ENCODE measurements at regions not wholly inside any gene's neighbourhood (a gene's known extent, or its start where the extent isn't known, plus 50 kb on each side); places are given as distances from the start of the nearest gene placed in this dataset.

DNA sequence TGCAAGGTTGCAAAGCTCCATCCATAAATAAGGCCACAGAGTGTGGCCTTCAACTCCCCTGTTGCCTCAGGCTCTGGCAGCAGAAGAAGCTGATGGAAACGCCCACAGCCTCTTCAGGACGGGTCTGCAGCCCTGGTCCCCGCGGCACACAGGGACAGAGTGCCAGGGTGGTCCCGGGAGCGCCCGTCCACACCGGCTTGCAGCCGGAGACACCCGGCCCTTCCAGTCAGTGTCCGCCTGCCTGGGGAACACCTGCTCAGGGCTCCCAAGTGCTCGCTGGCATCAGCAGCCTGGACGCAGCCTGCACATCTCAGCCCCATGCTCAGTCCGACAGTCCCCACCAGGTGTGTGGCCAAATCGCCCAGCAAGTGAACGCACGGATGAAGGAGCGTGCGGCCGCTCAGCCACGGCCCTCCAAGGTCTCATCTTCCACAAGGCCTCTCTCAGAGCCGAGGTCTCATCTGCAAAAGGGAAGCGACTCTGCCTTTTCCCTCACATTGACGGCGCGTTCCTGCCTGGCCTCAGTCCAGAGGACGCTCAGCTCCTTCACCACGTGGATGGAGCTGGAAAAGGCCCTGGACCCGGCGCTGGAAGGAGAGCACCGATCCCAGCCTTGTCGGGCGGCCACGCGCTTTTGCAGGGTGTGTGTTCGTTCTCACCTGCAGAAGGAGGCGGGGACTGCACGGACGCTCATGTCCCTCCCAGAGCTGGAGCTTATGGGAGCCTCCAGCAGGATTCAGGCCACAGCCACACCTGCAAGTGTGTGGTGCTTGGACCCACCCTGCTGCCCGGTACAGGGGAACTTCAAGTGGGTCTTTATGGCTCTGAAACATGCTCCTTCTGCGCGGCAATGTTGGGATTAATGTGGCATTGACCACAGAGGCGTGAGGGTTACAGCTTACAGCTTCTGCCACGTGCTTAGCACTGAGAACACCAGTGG, 180.4 kb downstream of the DLL1 start:
- no peak for DNase-seq

DNA sequence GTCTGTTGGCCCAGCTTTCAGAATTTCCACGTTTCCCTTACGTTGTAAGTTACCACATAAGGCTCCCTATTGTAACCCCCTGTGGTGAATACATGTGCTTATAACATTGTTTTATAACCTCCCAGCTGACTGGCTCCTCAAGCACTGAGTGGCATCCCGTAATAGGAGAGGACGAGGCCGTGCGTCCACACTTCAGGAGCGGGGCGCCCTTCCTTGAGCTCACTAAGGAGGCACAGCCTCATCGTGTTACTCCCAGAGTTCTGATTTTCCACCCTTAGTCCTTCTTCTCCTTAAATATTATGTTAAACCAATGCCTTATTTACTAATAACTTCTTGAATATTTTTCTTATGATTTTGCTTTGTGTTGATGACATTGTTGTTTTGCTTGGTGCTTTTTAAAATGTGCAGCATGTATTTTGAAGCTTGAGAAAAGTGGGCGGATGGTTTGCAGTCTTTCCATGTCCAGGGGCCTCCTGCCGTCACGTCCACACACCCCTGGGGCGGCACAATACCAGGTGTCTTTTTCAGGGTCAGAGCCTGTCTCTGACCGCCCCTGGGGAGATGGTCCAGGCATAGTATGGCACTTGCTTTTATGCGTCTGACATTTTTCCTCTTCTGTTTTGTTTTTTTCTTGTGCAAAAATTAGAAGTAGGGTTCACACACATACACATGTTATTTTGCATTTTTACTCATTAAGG, 181.8 kb downstream of the DLL1 start:
- no peak for DNase-seq

DNA sequence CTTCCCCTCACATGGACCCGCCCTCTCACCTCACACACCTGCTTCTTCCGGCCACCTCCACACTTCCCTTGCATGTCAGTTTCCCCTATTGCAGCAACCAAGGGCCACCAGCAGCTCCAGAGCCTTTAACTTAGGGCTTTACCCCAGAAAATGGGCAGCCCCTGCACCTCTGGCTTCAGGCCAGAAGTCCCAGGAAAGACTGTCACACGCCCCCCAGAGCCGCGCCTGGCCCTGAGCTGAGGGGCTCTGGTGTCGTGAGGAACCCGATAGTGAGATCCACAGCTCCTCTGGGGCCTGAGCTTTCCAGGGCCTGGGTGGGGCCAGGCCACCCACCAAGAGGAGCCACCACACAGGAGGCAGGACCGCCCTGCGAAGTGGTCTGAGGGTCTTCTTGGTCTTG, 182.4 kb downstream of the DLL1 start:
- DNase-seq: no peak

DNA sequence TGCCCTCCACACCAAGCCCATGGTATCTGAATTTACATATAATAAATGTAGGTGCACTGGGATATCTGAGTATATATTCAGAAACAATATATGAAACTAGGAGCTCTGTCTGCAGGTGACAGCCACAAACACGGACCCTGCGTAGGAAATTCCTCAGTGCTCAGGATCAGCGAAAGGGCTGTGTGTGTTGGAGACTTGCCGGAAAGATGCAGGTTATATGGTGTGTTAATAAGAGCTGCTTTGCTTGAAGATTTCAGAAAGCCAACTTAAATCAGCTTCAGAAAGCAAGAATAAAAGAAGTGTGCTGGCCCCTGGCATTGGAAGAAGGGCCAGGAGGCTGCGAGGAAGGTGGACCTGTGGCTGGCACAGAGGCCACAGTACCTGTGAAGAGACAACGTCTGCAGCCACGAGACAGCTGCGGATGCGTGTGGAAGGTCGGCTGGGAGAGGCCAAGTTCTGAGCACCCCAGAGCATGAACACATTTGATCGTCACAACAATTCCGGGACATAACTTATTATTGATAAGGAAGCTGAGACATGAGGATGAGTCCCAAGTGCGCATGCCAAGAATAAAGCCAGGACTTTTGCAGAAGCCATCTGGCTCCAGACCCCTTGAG, 183.2 kb downstream of the DLL1 start:
- DNase-seq: no peak

DNA sequence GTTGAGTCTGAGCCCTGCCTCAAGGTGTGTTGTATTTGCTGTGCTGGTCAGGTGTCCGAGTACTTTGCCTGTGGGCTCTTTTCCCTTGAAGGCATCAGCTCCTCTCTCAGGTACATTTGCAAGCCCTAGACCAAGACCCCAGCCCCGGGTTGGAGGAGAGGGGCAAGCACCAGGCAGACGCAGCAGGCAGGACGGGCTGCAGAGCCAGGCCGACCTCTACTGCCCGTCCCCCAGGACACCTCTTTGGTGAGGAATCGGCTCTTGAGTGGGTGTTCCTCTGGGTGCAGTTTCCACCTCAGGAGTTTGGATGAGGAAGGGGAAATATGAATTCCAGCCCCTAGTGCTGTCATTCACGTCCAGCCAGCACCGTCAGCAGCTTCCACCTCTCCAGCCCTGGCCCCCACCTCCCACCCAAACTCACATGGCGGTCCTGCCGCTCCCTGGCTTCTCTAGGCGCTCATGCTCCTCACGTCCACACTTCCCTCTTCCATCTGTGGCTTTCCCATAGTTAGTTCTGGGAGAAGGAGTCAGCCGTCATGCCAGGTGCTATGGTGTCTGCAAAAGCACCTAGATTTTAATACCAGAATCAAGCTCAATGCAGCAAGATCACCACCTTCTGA, 183.9 kb downstream of the DLL1 start:
- no peak for DNase-seq

DNA sequence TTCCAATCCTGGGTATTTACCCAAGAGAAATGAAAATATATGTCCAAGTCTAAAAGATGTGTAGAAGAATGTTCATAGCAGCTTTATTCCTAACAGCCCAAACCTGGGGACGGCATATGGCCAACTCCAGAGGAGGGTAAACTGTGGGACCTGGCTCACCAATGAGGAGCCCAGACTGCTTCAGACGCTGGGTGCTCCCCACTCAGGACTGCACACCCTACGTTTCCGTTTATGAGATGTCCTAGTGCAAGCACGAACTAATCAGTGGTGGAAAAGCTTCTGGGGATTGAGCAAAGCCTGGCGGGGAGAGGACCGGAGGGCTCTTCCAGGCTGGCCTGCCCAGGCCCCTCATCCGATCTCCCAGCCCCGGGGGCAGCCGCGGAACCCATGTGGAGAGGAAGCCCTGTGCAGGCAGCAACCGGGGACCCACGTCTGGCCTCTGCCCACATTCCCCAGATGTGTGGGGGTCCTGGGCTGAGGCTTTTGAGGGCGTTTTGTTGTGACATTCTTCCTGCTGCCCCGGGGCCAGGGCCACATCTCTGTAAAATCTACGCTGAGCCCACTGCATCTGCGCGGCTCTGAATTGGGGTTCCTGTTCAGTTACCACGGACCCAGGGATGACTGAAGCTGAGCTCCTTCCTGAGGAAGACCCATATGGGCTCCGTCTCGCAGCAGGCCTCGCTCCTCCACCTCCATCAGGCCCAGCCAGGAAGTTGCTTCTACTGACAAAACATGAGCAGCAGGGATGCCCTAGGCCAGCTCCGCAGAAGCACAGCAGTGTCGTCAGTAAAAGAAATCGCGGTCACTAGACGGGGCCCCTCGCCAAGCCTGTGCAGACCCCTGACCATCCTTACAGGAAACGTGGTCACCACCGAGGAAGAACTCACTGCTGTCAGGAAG, 188.0 kb downstream of the DLL1 start:
- DNase-seq: no peak

DNA sequence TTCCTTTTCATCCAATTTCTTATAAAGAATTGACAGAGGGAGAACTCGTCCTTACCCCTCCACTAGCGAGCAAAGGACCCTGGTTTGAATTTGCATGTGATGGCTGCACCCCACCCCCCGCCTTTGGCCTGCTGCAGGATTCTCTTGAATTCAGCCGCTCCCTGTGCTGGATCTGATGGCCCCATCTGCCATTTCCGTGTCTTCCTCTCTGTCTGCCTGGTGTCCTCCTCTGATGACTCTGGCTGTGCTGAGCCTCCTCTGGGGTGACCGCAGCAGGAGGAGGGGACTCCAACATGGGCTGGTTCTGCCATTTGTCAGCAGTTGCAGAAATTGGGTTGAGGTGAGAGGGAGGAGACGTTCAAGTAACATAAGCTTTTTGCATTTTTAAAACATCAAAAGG, 188.8 kb downstream of the DLL1 start:
- no peak for DNase-seq

DNA sequence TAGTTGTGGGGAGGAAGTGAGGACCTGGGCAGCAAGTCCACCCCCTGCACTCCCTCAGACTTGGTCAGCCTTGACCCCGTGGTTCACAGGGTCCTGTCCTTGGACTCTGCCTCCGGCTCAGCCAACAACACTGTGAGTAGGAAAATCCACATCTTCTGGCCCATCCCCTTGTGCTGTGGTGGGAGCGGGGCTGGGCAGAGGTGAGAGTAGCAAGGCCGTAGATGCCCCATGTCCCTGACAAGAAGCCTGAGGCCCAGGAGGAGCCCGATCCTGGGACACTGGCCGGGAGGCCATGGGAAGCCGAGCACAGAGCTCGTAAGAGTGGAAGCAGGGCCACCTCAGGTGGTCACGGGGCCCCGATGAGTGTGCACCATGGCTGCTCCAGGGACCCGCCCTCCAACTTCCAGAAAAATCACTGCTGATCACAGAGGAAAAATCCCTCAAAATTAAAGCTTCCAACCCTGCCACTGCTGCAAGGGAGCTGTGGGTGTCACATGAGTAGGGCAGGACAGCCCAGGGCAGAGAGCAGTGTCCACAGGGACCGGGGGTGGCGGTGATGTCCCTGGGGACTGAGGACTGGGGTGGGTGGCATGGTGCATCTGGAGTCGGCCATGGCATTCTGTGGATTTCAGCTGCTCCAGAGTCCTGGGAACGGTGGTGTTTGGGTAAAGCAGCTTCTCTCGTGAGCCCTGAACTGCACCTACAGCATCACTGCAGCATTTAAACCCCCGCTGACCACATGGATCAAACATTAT, 189.4 kb downstream of the DLL1 start:
- DNase-seq: no peak

DNA sequence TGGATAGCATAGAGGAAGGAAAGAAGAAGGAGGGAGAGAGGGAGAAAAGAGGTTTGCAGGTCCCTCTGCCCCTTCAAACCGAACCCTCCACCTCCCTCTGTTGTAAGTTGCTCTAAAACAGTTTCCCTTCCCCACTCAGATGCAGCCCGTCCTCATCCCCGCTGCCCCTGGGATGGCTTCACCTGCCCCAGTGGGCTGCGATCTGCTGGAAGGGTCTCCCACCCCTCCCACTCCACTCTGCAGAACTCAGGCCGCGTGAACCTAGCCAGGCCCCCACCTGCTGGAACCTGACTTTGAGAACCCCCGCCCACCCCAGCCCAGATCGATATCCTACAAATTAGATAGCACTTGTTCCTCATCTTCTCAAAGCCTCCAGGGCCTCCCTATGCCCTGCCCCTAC, 190.8 kb downstream of the DLL1 start:
- DNase-seq: no peak

DNA sequence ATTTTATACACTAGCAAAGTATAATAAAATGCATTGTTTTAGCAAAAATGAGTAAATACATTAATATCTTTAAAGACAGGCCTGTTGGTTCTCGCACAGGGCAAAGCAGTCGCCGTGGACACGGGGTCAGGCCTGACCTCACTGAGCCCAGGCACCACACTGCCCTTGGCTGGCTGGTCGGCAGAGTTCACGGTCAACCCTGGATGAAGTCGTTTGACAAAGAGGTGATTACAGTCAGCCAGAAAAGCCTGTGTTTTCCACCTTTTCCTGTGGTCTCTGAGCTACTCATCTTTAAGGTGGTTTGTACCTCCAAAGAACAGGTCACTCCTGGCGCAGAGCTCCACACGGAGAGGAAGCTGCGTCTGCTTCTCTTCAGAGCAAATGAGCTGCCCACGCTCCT, 191.5 kb downstream of the DLL1 start:
- DNase-seq: no peak

DNA sequence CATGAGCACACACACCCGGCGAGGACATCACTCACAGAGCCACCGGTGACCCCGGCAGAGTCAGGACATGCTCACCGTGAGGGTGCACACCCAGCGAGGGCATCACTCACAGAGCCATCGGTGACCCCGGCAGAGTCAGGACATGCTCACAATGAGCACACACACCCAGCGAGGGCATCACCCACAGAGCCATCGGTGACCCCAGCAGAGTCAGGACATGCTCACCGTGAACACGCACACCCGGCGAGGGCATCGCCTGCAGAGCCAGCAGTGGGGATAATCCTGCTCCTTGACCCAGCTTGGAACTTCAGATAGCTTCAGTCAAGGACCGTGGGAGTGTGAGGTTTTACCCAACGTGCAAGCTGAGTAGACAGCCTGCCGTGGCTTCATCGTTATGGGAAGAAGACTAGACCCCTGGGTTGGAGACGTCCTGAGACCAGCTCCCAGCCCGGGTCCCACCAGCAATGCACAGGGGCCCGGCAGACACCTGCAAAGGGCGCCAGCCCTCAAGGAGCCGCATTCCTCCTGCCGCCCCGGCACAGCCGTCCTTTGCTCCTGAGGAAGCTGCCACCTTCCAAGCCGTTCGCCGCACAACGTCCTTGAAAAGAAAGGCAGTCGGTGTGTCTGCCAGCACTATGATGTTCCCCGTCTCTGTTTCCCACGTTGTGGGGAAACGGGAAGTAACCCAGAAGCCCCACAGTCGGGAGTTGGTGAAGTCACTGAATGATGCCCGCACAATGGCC, 192.3 kb downstream of the DLL1 start:
- DNase-seq: no peak

DNA sequence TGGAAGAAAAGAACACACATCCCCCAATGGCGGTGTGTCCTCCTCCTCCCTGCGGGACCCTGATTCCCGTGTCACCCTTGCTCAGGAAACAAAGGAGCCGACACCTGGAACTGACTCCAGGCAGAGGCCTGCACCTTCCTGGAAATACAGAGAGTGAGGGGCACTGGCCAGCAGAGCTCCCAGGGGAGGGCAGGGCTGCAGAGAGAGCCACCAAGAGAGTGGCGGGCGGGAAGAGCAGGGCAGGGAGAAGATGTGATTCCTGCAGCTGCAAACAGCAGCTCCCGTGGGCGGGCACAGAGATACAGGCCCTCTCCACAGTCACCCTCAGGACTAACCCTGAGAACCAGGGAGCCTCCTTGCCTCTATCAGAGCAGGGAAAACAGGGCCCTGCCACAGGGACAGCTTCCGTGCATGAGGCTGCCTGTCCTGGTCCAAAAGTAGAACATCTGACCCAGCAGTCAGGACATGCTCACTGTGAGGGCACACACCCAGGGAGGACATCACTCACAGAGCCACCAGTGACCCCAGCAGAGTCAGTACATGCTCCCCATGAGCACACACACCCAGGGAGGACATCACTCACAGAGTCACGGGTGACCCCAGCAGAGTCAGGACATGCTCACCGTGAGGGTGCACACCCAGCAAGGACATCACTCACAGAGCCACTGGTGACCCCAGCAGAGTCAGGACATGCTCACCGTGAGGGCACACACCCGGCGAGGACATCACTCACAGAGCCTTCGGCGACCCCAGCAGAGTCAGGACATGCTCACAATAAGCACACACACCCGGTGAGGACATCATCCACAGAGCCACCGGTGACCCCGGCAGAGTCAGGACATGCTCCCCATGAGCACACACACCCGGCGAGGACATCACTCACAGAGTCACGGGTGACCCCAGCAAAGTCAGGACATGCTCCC, 193.1 kb downstream of the DLL1 start:
- DNase-seq: no peak

DNA sequence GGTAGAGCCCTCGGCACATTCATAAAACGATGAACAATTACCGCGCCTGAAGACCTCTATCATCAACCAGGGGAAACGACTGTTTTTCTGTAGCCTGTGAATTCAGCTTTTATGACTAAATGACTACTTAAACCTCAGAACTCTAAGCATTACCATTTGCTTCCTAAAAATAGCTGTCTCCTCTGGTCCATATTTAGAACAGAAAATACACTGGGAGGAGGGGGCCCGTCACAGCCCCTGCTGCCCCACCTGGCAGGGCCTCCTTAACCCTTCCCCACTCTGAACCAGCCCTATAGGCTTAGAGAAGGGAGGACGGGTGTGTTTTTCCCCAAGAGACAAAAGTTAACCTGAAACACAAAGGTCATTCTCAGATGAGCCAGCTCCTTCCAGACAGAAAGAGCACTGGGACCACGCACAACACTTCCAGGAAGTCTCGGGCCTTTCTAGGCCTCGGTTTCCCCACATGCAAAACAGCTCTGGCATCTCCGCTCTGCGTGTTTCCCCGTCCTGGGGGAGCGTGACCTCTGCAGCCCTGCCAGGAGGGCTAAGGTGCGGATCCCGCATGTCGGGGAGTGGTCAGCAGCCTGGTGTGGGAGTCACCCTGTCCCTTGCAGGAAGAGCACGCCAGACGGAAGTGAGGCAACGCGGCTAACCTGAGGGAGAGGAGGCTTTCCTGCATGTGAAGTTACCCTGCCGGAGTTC, 193.9 kb downstream of the DLL1 start:
- DNase-seq: no peak

DNA sequence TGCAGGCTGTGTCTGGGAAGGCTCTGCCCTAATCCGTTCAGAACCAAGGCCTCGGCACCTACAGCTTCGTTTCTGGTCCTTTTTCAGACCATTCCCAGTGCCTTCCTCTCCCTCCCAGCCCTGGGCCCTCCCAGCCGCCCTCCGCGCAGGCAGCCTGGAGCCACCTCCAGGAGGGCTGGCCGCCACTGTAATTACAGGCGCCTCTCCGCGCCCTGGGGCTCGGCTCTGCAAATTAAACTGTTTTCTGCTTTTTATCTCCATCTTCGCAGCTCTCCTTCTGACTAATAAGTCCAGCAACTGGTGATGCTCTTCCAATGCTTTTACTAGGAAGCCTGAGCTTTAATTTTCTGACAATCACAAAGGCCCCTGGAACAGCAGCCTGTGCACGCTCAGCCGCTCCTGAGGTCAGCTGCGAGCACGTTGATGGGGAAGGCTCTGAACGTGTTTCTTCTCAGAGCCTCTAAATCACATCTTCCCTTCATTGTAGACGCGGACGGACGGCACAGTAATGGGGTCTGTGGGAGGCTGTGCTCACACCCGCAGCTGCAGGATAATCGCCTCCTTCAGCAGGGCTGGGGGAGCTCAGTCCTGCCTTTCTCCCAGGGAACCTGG, 194.6 kb downstream of the DLL1 start:
- DNase-seq: no peak

DNA sequence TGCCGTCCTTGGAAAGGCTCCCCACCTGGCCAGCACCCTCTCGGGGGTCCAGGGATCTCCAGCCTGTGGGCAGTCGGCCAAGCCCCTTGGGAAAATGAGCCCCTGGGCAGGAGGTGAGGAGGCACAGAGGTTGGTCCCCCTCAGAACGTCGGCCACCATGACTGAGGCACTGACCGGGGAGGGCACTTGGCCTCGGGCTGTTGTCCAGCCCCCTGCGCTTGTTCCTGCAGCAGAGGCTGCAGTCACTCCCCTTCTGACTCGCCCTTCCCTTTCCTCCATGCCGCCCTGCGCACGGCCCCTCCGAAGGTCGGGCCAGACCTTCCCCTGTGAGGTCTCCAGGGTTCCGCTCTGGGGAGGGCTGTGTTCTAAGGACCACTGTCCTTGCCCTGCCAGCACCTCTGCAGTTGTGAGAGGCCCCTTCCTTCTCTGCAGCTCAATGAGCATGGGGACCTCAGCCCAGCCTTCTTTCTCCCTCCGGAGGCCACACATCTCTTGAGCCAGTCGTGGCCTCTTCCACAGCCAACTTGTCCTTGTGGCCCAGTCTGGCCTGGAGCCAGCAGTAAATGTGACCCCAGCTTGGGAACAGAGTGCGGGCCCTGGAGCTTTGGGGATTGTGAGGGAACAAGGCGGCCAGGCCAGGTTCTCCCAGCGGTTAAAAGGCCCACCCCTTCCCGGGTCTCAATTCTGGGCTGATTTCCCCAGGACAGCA, 195.5 kb downstream of the DLL1 start:
- DNase-seq: no peak

DNA sequence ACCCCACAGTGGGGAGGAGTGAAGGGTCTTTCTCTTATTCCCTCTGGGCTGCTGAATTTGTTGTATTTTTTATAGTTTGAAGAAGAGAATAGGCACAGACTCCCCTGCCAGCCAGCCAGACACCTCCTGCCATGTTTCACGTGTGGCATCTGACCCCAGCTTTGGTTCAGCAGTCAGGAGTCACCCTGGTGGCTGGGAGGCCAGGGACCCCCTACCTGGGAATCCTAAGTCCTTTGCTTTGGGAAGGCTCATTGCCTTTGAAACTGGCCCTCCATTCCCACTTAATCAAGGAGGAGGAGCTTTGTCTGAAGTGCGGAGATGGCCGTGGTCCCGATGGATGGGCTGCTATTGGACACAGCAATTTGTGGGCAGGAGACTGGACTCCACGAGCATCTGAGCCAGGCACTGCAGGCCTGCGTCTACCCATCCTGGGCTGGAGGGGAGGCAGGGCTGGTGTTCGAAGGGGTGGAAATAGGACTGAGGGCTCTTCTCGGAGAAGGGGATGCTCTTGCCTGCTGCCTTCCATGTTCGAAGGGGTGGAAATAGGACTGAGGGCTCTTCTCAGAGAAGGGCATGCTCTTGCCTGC, 196.1 kb downstream of the DLL1 start:
- DNase-seq: no peak

Measured in AML-193 (cell line).